M059J (cell line): ENCODE measurements at regions not wholly inside any gene's neighbourhood (a gene's known extent, or its start where the extent isn't known, plus 50 kb on each side); places are given as distances from the start of the nearest gene placed in this dataset.
A peak's percentile ranks its signal among the peaks of the same experiment; 100 is the strongest.

ENCODE experiments used
- DNase-seq: peaks from one replicate; pipeline ENCODE4 v3.0.0-alpha.2; 2012; ENCODE audit warnings: low read depth

DNA sequence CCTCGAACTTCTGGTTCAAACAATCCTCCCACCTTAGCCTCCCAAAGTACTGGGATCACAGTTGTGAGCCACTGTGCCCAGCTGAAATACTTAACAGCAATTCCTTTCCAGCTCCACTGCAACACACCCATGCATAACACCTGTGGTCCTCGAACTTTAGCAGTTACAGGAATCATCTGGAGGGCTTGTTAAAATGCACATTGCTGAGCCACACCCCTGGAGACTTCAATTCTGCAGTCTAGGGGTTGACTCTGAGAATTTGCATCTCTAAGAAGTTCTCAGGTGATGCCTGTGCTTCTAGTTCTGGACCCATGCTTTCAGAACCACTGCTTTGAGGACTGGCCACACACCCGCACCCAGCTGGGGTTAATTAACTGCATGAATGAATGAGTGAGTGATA lies 53.1 kb upstream of the UBL3 start:
- no peak for DNase-seq

- DNase-seq: no peak
These were observed 52.4 kb upstream of the UBL3 start for GRCh38 chr13:29902632-29903305.

GRCh38 chr13:29901710-29902631 lies 51.6 kb upstream of the UBL3 start:
- peak; percentile 88 for DNase-seq
